CD14-positive monocyte (primary cell): ENCODE measurements at regions not wholly inside any gene's neighbourhood (a gene's known extent, or its start where the extent isn't known, plus 50 kb on each side); places are given as distances from the start of the nearest gene placed in this dataset.

ENCODE experiments used
- DNase-seq, 3 donors: peaks; one replicate each; pipeline ENCODE4 v3.0.0-alpha.2; 2011 to 2022
- H2AFZ ChIP-seq: 2 replicates; pipeline ENCODE4 v1.6.0; 2012; ENCODE audit warnings: mild to moderate bottlenecking, low read depth, low read length, inconsistent platforms; ENCODE audit not compliant: insufficient read depth, poor library complexity, severe bottlenecking
- H3K27ac ChIP-seq, 2 donors: 1 replicate in 1 of 2; 2 replicates in 1 of 2; pipeline ENCODE4 v1.5.1; 2012 to 2013; ENCODE audit warnings: low read length in 2 of 2, control low read depth in 1 of 2, inconsistent platforms in 1 of 2, low read depth in 1 of 2, mild to moderate bottlenecking in 1 of 2
- H3K27me3 ChIP-seq, 2 donors: one replicate each; pipeline versions ENCODE4 v1.6.0 to v1.6.1; 2011 to 2013; ENCODE audit warnings: low read length in 2 of 2; ENCODE audit not compliant: control insufficient read depth in 2 of 2, insufficient read depth in 2 of 2
- H3K36me3 ChIP-seq, 2 donors: replicated peaks in 1 of 2; 1 replicate in 1 of 2; 2 replicates in 1 of 2; pipeline versions ENCODE4 v1.5.1 to v1.6.1; 2012 to 2013; ENCODE audit warnings: low read length in 2 of 2, control low read depth in 1 of 2, inconsistent platforms in 1 of 2, mild to moderate bottlenecking in 1 of 2; ENCODE audit not compliant: insufficient read depth in 2 of 2, control insufficient read depth in 1 of 2
- H3K4me1 ChIP-seq, 2 donors: 1 replicate in 1 of 2; 2 replicates in 1 of 2; pipeline versions ENCODE4 v1.5.1 to v1.6.1; 2012 to 2013; ENCODE audit warnings: low read length in 2 of 2, control low read depth in 1 of 2, inconsistent platforms in 1 of 2, mild to moderate bottlenecking in 1 of 2, moderate library complexity in 1 of 2; ENCODE audit not compliant: insufficient read depth in 2 of 2, control insufficient read depth in 1 of 2
- H3K4me2 ChIP-seq: replicated peaks from 2 replicates; pipeline ENCODE3; 2012; ENCODE audit warnings: low read length, moderate library complexity, mild to moderate bottlenecking; ENCODE audit not compliant: poor library complexity, severe bottlenecking; ENCODE audit errors: extremely low read depth
- H3K4me3 ChIP-seq, 3 experiments: fragments of 200-600 bp in 1 of 3; sonication (generic) in 1 of 3; replicated peaks in 1 of 3; 1 replicate in 2 of 3; 2 replicates in 1 of 3; pipeline ENCODE4 v1.5.1; 2011 to 2013; ENCODE audit warnings: low read length in 3 of 3, mild to moderate bottlenecking in 3 of 3, control low read depth in 2 of 3, low read depth in 2 of 3, inconsistent platforms in 1 of 3, moderate library complexity in 1 of 3
- H3K79me2 ChIP-seq: 2 replicates; pipeline ENCODE4 v1.6.0; 2012; ENCODE audit warnings: mild to moderate bottlenecking, control low read depth, inconsistent platforms, low read length, moderate library complexity; ENCODE audit not compliant: insufficient read depth
- H3K9ac ChIP-seq: 2 replicates; pipeline ENCODE4 v1.6.0; 2017; ENCODE audit warnings: low read length, mild to moderate bottlenecking; ENCODE audit not compliant: insufficient read depth, poor library complexity, severe bottlenecking
- H3K9me3 ChIP-seq, 2 donors: replicated peaks in 1 of 2; 1 replicate in 1 of 2; 2 replicates in 1 of 2; pipeline versions ENCODE4 v1.5.1 to v1.6.1; 2012 to 2013; ENCODE audit warnings: low read length in 2 of 2, control low read depth in 1 of 2; ENCODE audit not compliant: control insufficient read depth in 1 of 2, insufficient read depth in 1 of 2
- H4K20me1 ChIP-seq: 2 replicates; pipeline ENCODE4 v1.6.0; 2012; ENCODE audit warnings: mild to moderate bottlenecking, low read length, control low read depth, moderate library complexity; ENCODE audit not compliant: insufficient read depth
- H3K27ac Mint-ChIP-seq, 7 donors: one replicate each; pipeline ENCODE4 v1.8.0; 2020; ENCODE audit warnings: mild to moderate bottlenecking in 7 of 7, mixed read lengths in 7 of 7, moderate library complexity in 6 of 7, inconsistent platforms in 2 of 7
- H3K27me3 Mint-ChIP-seq, 3 donors: one replicate each; pipeline ENCODE4 v1.8.0; 2021 to 2022; ENCODE audit warnings: low read depth in 3 of 3, mild to moderate bottlenecking in 3 of 3, mixed read lengths in 3 of 3, moderate library complexity in 3 of 3, inconsistent platforms in 1 of 3
- H3K36me3 Mint-ChIP-seq, 2 donors: one replicate each; pipeline ENCODE4 v1.8.0; 2020; ENCODE audit warnings: mixed read lengths in 2 of 2, inconsistent platforms in 1 of 2, mild to moderate bottlenecking in 1 of 2
- H3K4me1 Mint-ChIP-seq: one replicate; pipeline ENCODE4 v1.8.0; 2020; ENCODE audit warnings: mild to moderate bottlenecking, mixed read lengths
- H3K4me3 Mint-ChIP-seq, 2 donors: one replicate each; pipeline ENCODE4 v1.8.0; 2020; ENCODE audit warnings: mild to moderate bottlenecking in 2 of 2, mixed read lengths in 2 of 2, moderate library complexity in 1 of 2
- H3K9me3 Mint-ChIP-seq, 7 donors: one replicate each; pipeline ENCODE4 v1.8.0; 2020 to 2022; ENCODE audit warnings: mixed read lengths in 7 of 7, mild to moderate bottlenecking in 6 of 7, moderate library complexity in 6 of 7, inconsistent platforms in 2 of 7
- WGBS: methylation state at CpG from one replicate; pipeline ENCODE4 v1.1.5; 2013; ENCODE audit warnings: missing lambda C conversion rate; ENCODE audit not compliant: insufficient coverage; 5-methylcytosine and 5-hydroxymethylcytosine counted together
- intact Hi-C, 2 donors: fragments of 100-400 bp; cut with micrococcal nuclease; formaldehyde crosslinking; loops; one replicate each; pipeline versions ENCODE4 v1.15.0 to v1.15.1; 2023
- TF ChIP-seq, protein P1 (sequence below): fragments of 200-600 bp; IDR thresholded peaks from one replicate; pipeline ENCODE4 v1.8.0; 2022; ENCODE audit warnings: antibody characterized with exemption, mild to moderate bottlenecking

GRCh38 chr13:89737051-89737450 is 1610.4 kb upstream of the MIR17HG start:
- H3K4me3 ChIP-seq = no peak overlapping the region
- no peaks in the 10 kb centered on the region for H3K27me3 ChIP-seq
- H3K4me2 ChIP-seq = no peak overlapping the region
- Mint-ChIP-seq H3K4me3 (no peak overlapping the region), H3K36me3 (no peaks in the 10 kb centered on the region), H3K4me1 (no peaks in the 10 kb centered on the region), H3K9me3 (peaks cover 0 to 4% (median 0%) of the 10 kb centered on the region in 7 donors), H3K27ac (no peak overlapping the region), H3K27me3 (no peaks in the 10 kb centered on the region)
- peaks cover 0 to 5% of the 10 kb centered on the region in 2 donors for H3K9me3 ChIP-seq
- no peaks in the 10 kb centered on the region for H3K79me2 ChIP-seq
- intact Hi-C loops = no loop called here
- no peak overlapping the region for H3K9ac ChIP-seq
- no peaks in the 10 kb centered on the region for H3K4me1 ChIP-seq
- no CpG with 5 or more reads among the region's 2 CpGs for WGBS
- no peak overlapping the region for H2AFZ ChIP-seq
- H4K20me1 ChIP-seq = no peaks in the 10 kb centered on the region
- TF ChIP-seq, protein P1, sequence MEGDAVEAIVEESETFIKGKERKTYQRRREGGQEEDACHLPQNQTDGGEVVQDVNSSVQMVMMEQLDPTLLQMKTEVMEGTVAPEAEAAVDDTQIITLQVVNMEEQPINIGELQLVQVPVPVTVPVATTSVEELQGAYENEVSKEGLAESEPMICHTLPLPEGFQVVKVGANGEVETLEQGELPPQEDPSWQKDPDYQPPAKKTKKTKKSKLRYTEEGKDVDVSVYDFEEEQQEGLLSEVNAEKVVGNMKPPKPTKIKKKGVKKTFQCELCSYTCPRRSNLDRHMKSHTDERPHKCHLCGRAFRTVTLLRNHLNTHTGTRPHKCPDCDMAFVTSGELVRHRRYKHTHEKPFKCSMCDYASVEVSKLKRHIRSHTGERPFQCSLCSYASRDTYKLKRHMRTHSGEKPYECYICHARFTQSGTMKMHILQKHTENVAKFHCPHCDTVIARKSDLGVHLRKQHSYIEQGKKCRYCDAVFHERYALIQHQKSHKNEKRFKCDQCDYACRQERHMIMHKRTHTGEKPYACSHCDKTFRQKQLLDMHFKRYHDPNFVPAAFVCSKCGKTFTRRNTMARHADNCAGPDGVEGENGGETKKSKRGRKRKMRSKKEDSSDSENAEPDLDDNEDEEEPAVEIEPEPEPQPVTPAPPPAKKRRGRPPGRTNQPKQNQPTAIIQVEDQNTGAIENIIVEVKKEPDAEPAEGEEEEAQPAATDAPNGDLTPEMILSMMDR = no peak
- H3K36me3 ChIP-seq = no peaks in the 10 kb centered on the region
- no peak for DNase-seq
- no peak overlapping the region for H3K27ac ChIP-seq

DNA sequence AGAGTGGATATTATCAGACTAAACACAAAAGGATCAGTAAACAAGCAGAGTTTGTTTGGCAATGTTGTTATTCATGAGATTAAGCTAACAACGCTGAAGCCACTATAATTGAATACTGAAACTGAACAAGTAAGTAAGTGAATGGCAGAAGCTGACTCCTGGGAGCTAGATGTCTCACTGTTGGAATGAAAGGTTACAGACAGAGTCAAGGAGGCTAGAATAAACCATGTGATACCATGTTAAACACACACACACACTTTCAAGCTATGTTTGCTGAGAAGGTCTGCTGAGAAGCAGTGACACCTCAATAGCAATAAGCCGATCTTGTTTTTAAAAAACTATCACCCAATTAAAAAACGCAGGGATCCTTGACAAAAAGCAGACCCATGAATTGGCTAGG is 1609.4 kb upstream of the MIR17HG start:
- Mint-ChIP-seq H3K27ac (no peak overlapping the region), H3K36me3 (no peaks in the 10 kb centered on the region), H3K9me3 (peaks cover 0 to 2% (median 0%) of the 10 kb centered on the region in 7 donors), H3K4me1 (no peaks in the 10 kb centered on the region), H3K27me3 (no peaks in the 10 kb centered on the region), H3K4me3 (no peak overlapping the region)
- Histone ChIP-seq H3K9me3 (peaks cover 0 to 5% of the 10 kb centered on the region in 2 donors), H3K27ac (no peak overlapping the region), H3K27me3 (no peaks in the 10 kb centered on the region), H3K4me3 (no peak overlapping the region), H3K4me2 (no peak overlapping the region), H3K4me1 (no peaks in the 10 kb centered on the region), H3K36me3 (no peaks in the 10 kb centered on the region), H4K20me1 (no peaks in the 10 kb centered on the region), H3K79me2 (no peaks in the 10 kb centered on the region), H3K9ac (no peak overlapping the region), H2AFZ (no peak overlapping the region)
- TF ChIP-seq, protein P1 = no peak
- DNase-seq = no peak
- 83% methylated on average over 1 of the region's 3 CpGs for WGBS
- intact Hi-C loops = no loop called here
